Fibroblast of the conjunctiva (primary cell): ENCODE measurements at regions not wholly inside any gene's neighbourhood (a gene's known extent, or its start where the extent isn't known, plus 50 kb on each side); places are given as distances from the start of the nearest gene placed in this dataset.
A peak's percentile ranks its signal among the peaks of the same experiment; 100 is the strongest.

ENCODE experiments used
- DNase-seq: peaks from one replicate; pipeline ENCODE4 v3.0.0-alpha.2; 2010; ENCODE audit warnings: low read depth

- DNase-seq = no peak
Measured at GRCh38 chr5:110116539-110116938, 426.8 kb downstream of the MAN2A1 start.

- DNase-seq = no peak
Measured at GRCh38 chr5:110134963-110135935, 445.5 kb downstream of the MAN2A1 start.

GRCh38 chr5:110150199-110150598 lies 460.5 kb downstream of the MAN2A1 start:
- DNase-seq = no peak

GRCh38 chr5:110159202-110159601 lies 469.5 kb downstream of the MAN2A1 start:
- DNase-seq = peak; percentile 9

GRCh38 chr5:110161162-110161561 lies 471.4 kb downstream of the MAN2A1 start:
- no peak for DNase-seq

GRCh38 chr5:110165366-110165765 lies 475.6 kb downstream of the MAN2A1 start:
- no peak for DNase-seq

GRCh38 chr5:110167384-110167783 lies 477.7 kb downstream of the MAN2A1 start:
- no peak for DNase-seq

GRCh38 chr5:110169461-110169860 lies 479.7 kb downstream of the MAN2A1 start:
- DNase-seq = no peak

GRCh38 chr5:110177729-110178128 lies 488.0 kb downstream of the MAN2A1 start:
- DNase-seq = no peak

- no peak for DNase-seq
Measured at GRCh38 chr5:110179321-110179720, 489.6 kb downstream of the MAN2A1 start.

GRCh38 chr5:110194191-110194590 lies 504.5 kb downstream of the MAN2A1 start:
- DNase-seq = no peak

GRCh38 chr5:110195288-110195687 lies 505.6 kb downstream of the MAN2A1 start:
- DNase-seq = no peak

GRCh38 chr5:110201791-110202190 lies 512.1 kb downstream of the MAN2A1 start:
- no peak for DNase-seq

- DNase-seq = no peak
Measured at GRCh38 chr5:110203661-110204060, 513.9 kb downstream of the MAN2A1 start.

- no peak for DNase-seq
Measured at GRCh38 chr5:110209401-110209800, 517.1 kb downstream of the TMEM232 start.

- no peak for DNase-seq
Measured at GRCh38 chr5:110218981-110219380, 507.5 kb downstream of the TMEM232 start.

- DNase-seq = no peak
Measured at GRCh38 chr5:110219769-110220168, 506.7 kb downstream of the TMEM232 start.

GRCh38 chr5:110221036-110221435 lies 505.4 kb downstream of the TMEM232 start:
- no peak for DNase-seq

GRCh38 chr5:110224050-110224449 lies 502.4 kb downstream of the TMEM232 start:
- DNase-seq = no peak

GRCh38 chr5:110225949-110226348 lies 500.5 kb downstream of the TMEM232 start:
- no peak for DNase-seq

GRCh38 chr5:110239786-110240185 lies 486.7 kb downstream of the TMEM232 start:
- no peak for DNase-seq

GRCh38 chr5:110242950-110243349 lies 483.5 kb downstream of the TMEM232 start:
- DNase-seq = no peak

GRCh38 chr5:110248921-110249320 lies 477.6 kb downstream of the TMEM232 start:
- DNase-seq = no peak

GRCh38 chr5:110250355-110250754 lies 476.1 kb downstream of the TMEM232 start:
- DNase-seq = no peak
